ENCODE measurements at regions not wholly inside any gene's neighbourhood (a gene's known extent, or its start where the extent isn't known, plus 50 kb on each side); places are given as distances from the start of the nearest gene placed in this dataset.

DNA sequence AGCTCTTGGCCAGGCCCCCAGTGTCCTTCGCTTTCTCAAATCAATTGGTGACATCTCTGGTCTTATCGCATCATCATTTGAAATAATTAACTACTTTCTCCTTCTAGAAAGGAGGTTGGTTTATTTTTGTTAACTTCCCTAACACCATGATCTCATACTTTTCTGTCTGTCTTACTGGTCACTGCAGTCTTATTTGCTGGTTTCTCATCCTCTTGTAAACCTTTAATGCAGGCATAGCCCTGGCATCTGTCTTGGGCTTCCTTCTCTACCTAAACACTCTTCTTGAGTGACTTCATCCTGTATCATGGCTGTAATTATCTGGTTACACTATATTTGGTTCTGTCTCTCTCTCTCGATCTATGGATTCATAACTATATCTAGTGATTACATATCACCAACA, 152.8 kb downstream of the CYSLTR2 start (continued):
- no peak for TF ChIP-seq RXRA (IDR thresholded peaks at IDR 0.05; ENCODE audit: insufficient read depth, low read depth, low read length)
- TF ChIP-seq SRF (IDR thresholded peaks at IDR 0.05; ENCODE audit: low read depth, low read length), result no peak
- TF ChIP-seq TAF1 (IDR thresholded peaks at IDR 0.05; ENCODE audit: low read depth, low read length), result no peak
- TF ChIP-seq EZH2 (IDR thresholded peaks at IDR 0.05; ENCODE audit: low read depth, low read length, severe bottlenecking), result no peak
- no peak for TF ChIP-seq CEBPB (IDR thresholded peaks at IDR 0.05; ENCODE audit: low read depth, low read length)
